Epithelial cell of esophagus (primary cell): ENCODE measurements at regions not wholly inside any gene's neighbourhood (a gene's known extent, or its start where the extent isn't known, plus 50 kb on each side); places are given as distances from the start of the nearest gene placed in this dataset.

Experiments
- DNase-seq: peaks from one replicate; pipeline ENCODE4 v3.0.0; 2010; ENCODE audit warnings: low read depth
- H3K4me3 ChIP-seq: 2 replicates; pipeline ENCODE4 v1.5.1; 2011; ENCODE audit warnings: mild to moderate bottlenecking, low read length, control low read depth
- CTCF ChIP-seq: IDR thresholded peaks from 2 replicates; pipeline ENCODE4 v1.5.1; 2011; ENCODE audit warnings: low read depth, mild to moderate bottlenecking, low read length, control low read depth, inconsistent platforms; ENCODE audit not compliant: insufficient read depth; ENCODE audit errors: missing control alignments

DNA sequence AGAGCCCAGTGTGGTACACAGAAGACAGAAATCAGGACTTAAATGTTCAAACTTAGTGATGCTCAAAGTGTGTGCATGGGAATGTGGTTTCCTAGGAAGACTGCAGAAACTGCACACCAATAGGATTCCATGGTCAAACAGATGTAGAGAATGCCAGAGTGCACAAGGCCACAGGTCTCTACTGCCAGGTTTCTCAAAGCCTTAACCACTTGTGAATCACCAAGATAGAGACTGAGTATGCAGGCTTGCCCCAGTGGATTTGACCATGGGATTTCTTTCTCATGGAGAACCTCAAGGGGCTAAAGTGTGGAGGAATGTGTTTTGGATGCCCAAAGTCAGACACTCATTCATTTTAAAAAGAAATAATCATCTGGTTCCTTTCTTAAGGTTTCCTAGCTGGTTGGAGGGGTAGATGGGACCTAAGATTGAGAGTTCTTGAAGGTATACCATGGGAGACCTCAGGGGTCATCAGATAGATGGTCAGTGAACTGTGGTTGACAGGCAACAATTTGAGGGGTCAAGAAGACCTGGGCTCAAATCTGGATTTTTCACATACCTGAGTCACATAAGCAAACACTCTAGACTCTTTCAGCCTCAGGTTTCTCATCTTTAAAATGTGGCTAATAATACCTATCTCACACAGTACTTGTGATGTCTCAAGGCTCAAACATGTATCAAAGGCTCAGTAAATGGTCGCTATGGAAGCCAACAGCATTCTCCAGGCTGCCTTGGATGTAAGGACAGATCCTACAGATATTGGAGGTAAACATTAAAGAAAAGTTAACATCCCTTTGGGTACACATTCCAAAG, 81.1 kb downstream of the BOD1 start:
- H3K4me3 ChIP-seq, result no peak overlapping the region
- no peak for DNase-seq
- TF ChIP-seq CTCF, result no peak

- no peak overlapping the region for H3K4me3 ChIP-seq
- no peak for DNase-seq
Observed at GRCh38 chr5:173534664-173535063, 81.8 kb downstream of the BOD1 start.

GRCh38 chr5:173534031-173534430, 82.4 kb downstream of the BOD1 start:
- no peak overlapping the region for H3K4me3 ChIP-seq
- no peak for TF ChIP-seq CTCF
- DNase-seq, result no peak

More at GRCh38 chr5:173534664-173535063, 81.8 kb downstream of the BOD1 start:
- no peak for TF ChIP-seq CTCF

DNA sequence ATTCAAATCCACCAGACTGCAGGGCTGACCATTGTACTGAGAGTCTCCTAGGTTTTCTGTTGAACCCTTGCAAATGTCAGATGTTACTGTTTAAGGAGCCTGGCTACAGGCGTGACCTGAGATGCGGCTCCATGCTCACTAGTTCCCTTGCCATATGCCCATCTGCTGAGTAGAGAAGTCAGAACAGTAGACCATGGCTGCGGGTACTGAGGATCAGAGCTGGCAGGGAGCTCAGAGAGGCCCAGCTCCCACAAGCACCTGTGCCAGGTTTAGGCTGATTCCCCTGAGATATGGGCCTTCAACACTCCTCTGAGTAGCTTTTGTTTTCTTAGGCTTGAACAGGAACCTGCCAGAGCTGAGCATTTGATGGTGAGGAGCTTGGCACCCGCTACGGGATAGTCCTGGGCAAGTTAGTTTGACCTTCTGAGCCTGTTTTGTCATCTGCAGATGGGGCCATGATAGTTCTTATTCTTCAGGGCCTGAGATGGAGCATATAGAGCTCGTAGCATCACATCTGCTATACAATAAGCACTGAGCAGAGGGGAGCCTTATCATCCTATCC, 83.7 kb downstream of the BOD1 start:
- DNase-seq, result no peak
- no peak for TF ChIP-seq CTCF
- H3K4me3 ChIP-seq, result no peak overlapping the region

DNA sequence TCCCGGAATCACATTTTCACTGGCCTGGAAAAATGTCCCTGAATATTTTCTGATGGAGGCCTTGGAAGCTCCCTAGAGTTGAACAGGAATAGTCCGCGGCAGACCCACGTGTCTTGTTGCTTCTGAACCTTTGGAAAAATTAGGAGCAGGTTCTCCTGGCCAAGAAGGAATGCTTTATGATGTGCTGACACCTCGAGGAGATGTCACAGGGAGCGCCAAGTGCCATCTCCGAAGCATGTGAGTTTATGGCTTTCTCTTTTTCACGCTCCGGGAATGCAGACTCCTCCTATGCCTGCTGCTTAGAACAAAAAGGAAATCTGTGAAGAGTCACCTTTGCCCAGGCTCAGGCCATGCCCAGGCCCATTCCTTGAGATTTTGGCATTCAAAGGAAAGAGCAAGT, 84.6 kb downstream of the BOD1 start:
- DNase-seq, result no peak
- TF ChIP-seq CTCF, result no peak
- H3K4me3 ChIP-seq, result no peak overlapping the region

DNA sequence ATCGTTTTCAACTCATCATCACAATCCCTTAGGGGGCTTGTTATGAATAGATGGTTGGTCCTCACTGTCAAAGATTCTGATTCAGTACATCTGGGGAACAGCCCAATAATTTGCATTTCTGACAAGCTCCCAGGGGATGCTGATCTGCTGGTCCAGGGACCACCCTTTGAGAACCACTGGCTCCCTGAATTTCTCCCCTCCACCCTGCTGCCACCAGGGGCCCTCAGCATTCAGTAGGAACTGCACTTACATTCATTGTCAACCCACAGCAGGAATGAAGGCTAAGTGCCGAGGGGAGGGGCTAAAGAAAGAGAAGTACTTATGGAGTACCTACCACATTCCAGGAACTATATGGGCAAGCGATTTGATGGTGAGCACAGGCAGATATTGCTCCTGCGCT, 85.9 kb downstream of the BOD1 start:
- H3K4me3 ChIP-seq, result no peak overlapping the region
- no peak for TF ChIP-seq CTCF
- peak; percentile 11 for DNase-seq

DNA sequence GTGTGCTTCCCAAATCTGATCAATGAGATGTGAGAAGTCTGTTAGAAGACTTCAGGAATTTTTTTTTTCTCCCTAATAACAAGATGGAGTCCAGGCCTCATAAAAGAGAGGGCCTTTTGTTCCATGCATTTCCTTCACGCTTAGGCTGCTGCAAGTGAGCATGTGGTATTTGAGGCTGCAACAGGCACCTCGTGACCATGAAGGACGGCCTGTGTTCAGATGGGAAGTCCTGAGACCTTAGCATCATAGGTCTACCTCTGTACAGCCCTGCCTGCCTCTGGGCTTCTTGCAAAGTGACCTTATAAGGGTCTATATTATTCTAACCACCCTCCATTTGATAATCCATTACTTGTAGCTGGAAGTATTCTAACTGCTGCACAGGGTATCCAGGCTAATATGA, 86.6 kb downstream of the BOD1 start:
- no peak for DNase-seq
- no peak overlapping the region for H3K4me3 ChIP-seq
- no peak for TF ChIP-seq CTCF
